NCI-H1105 (cell line): ENCODE measurements at regions not wholly inside any gene's neighbourhood (a gene's known extent, or its start where the extent isn't known, plus 50 kb on each side); places are given as distances from the start of the nearest gene placed in this dataset.
A peak's percentile ranks its signal among the peaks of the same experiment; 100 is the strongest.
"Not testable (repeated sequence)": the region's sequence is repeated elsewhere in the genome, so short reads cannot be mapped to it uniquely, and the experiment has no call there.

Experiments used
- DNase-seq: peaks from one replicate; lab custom pipeline; 2025; lab: John Stamatoyannopoulos, UW

DNA sequence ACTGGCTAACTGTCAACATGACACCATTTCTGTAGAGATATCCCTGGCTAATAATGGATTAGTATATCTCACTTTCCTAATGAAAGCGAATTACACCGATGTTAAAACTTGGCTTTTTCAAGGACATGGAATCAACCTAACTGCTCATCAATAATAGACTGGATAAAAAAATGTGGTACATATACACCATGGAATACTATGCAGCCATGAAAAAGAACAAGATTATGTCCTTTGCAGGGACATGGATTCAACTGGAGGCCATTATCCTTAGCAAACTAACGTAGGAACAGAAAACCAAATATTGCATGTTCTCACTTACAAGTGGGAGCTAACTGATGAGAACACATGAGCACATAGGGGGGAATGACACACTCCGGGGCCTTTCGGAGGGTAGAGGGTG, 62.6 kb downstream of the ZIC1 start:
- no peak for DNase-seq

DNA sequence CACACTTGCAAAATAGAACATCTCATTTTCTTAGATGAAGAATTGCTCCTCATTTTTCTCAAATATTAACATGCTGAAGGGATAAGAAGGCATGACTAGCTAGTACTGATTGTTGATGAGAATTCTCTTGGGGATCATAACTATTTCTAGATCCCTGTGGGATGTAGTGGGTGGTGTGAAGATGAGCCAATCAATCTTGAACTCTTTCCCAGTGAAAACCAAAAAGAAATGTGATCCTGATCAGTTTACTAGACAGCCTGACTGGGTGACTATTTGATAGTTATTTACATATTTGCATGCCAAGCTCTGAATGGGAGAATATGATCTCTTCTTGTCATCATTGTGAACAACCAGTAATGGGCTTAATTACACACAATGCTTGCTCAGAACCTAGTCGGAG, 63.7 kb downstream of the ZIC1 start:
- no peak for DNase-seq

GRCh38 chr3:147483145-147483544, 74.0 kb downstream of the ZIC1 start:
- DNase-seq, result no peak

GRCh38 chr3:147483578-147483977, 74.4 kb downstream of the ZIC1 start:
- DNase-seq, result no peak

GRCh38 chr3:147493065-147493464, 83.9 kb downstream of the ZIC1 start:
- no peak for DNase-seq

- DNase-seq, result peak; percentile 83
Observed at GRCh38 chr3:147493666-147494065, 84.5 kb downstream of the ZIC1 start.

DNA sequence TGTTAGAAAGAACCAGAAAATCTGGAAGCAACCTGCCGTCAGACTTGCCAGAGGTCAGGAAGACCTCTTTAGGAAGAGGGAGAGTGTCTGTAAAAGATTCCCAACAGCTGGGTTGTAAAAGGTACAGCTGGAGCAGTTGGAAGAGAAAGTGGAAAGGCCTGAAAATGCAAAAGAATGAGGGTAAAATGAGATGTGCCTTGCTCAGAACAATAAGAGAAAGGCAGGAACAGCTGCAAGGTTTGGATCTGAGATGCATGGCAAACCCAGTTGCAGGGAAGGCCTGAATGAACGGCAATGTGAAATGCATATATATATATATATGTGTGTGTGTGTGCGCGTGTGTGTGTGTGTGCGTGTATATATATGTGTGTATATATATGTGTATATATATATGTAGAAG, 88.1 kb downstream of the ZIC1 start:
- DNase-seq, result no peak

- DNase-seq, result no peak
Observed at GRCh38 chr3:147507638-147508286, 98.6 kb downstream of the ZIC1 start.

DNA sequence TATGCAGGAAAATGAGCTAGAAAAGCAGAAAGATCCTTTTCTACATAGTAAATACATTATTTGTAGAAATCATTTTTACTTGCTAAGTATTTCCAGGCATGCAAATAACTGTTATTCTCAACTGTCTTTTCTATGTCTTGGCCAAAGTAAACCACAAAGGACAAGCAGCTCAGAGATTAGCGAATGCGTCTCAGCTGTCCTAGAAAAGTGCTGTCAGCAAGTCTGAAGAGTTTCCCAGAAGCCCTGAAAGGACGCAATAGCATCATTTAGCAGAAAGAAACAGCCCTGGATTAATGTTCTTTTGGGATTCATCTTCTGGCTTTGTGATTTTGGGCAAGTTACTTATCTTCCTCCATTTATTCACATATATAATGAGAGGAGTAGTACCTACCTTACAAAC, 100.3 kb downstream of the ZIC1 start:
- no peak for DNase-seq

DNA sequence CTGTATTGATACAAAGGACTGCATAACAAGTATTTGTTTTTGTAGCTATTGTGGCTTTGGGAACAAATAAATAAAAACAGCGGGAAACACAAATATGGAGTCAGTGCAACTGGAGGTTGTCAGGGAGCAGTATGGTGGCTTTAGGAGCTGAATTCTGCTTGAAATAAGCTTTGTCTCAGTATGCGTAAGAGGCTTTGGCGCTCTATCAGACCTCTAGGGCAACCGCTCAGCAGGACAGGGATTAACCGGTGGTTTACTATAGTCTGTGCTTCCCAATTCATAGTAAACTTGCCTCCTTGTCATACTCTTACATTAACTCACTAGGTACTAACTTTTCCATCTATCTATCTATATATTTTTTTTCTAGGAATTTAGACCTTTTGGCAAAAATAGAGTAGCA, 104.6 kb downstream of the ZIC1 start:
- no peak for DNase-seq

DNA sequence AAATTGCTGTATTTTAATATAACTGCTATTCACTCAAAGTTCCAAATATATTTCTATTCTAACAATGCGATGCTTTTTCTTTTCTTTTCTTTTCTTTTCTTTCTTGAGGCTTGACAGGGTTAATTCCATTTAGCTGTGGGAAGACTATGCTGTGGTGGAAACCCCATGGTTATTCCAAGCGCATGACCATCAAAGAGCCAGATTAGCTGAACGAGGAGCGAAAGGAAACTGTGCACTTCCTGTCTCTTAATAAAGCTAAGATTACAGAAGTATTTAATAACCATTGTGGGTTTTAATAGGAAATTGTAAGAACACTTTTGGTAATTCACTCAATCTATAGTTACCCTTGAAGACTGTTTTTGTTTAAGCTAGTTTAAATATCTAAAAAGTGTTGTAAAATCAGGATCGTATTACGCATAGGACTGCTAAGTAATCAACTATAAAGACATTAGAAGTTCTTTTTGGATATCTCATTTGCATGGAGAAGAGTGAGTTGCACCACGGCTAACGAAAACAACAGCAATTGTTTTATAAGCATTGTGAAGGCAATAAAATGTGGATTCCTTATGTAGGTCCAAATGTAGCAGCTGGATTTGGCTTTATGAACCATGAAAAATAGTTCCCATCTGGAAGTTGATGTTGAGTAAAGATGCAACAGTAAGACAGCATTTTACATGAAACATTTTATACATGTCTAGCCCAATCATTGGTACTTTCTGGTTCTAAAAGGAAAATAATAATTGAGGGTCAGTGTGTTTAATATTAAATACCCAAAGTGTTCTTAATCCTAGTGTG, 105.4 kb downstream of the ZIC1 start:
- no peak for DNase-seq

- DNase-seq, result no peak
Observed at GRCh38 chr3:147518465-147518864, 109.3 kb downstream of the ZIC1 start.

DNA sequence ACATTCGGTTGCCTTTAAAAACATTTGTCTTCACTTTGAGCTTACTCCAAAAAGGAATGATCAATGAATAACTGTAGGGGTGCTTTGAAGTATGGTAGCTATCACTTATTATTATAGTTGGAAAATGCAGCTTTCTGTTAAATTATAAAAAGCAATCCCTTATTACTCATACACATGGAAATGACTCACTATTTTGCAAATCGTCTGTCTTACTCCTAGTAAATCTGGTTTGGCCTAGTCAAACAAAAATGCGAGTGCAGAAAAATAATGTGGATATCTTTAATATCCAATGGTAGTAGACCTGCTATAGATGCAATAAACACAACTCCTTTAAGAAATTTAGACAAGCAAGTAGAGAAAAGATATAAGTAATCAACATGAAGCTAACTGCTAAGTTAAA, 112.5 kb downstream of the ZIC1 start:
- DNase-seq, result no peak

- DNase-seq, result not testable (repeated sequence)
Observed at GRCh38 chr3:147522780-147523179, 113.6 kb downstream of the ZIC1 start.

DNA sequence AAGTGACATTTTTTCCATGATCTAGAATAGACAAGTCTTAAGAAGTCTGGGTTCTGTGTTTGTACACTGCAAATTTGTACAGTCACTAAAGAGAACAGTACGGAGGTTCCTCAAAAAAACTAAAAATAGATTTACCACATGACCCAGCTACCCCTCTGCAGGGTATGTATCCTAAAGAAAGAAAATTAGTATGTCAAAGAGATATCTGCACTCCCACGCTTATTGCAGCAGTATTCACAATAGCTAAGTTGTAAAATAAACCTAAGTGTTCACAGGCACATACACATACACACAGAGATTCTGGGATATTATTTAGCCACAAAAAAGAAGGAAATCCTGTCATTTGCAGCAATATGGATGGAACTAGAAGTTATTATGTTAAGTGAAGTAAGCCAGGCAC, 120.4 kb downstream of the ZIC1 start:
- no peak for DNase-seq

DNA sequence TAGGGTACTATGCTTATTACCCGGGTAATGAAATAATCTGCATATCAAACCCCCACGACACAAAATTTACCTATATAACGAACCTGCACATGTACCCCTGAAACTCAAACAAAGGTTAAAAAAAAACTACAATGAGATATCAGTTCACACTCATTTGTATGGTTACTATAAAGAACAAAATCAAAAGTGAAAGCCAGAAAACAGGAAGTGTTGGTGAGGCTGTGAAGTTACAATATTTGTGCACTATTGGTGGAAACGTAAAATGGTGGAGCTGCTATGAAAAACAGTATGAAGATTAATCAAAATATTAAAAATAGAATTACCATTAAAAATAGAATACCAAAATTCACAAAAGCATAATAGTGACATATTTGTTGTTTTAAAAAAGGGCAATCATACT, 128.9 kb downstream of the ZIC1 start:
- no peak for DNase-seq

DNA sequence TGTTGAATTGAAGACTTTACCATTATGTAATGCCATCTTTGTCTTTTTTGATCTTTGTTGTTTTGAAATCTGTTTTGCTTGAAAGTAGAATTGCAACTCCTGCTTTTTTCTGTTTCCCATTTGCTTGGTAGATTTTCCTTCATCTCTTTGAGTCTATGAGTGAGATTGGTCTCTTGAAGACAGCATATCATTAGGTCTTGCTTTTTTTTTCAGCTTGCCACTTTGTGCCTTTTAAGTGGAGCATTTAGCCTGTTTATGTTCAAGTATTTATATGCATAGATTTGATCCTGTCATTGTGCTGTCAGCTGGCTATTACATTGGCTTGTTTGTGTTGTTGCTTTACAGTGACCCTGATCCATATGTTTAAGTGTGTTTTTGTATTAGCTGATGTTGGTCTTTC, 131.8 kb downstream of the ZIC1 start:
- no peak for DNase-seq

DNA sequence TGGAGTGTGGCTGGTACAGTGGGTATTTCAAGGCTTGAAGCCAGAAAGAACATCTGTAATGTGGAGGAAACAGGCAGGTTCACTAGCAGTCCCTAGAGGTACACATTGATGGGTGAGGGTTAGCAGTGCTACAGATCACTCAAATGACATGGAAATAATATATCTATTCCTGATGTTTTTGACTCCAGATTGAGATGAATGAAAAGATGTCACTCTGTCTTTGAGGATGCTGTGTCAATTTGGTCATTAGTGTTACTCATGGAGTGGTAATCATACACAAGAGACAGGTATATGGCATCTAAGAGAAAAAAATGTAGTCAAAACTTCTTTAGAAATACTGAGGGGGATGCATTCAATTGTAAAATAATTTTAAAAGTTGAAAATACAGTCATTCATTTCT, 135.1 kb downstream of the ZIC1 start:
- DNase-seq, result no peak

- no peak for DNase-seq
Observed at GRCh38 chr3:147551491-147551890, 142.3 kb downstream of the ZIC1 start.

GRCh38 chr3:147554332-147554731, 145.2 kb downstream of the ZIC1 start:
- peak; percentile 16 for DNase-seq

DNA sequence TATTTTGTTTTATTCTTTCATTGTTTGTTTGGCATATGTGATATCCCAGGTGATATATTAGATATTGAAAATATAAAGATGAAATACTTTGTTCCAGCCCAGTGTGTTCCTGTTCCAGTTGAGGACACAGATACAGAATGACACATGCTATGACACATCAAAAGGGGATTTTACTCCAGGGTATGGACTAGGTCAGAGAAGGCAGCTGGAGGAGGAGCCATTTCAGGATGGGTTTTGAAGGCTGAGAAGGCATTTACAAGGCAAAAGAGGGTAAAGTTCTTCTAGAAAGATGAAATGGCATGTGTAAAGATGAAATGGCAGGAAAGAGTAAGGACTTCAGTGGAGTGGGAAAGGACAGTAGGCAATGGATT, 163.8 kb downstream of the ZIC1 start:
- DNase-seq, result no peak

DNA sequence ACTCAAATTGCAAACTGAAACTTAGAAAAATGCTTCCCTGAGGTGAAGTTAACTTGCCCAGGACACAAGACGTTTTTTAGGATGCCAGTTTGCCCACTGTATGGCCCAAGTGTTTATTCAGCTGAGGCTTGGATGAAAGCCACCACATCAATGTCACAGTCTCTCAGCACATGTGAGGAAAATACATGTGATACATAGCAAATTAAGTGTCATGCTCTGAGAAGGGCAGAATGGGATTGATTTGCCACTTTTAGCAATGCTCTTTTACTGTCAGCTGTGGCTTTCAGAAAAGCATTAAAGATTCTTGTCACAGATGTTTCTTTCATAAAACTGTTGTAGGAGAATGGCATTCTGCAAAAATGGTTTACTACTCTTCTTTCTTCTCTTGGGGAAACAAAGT, 165.5 kb downstream of the ZIC1 start:
- peak; percentile 12 for DNase-seq

GRCh38 chr3:147575391-147575790, 166.2 kb downstream of the ZIC1 start:
- no peak for DNase-seq

- no peak for DNase-seq
Observed at GRCh38 chr3:147582642-147583041, 173.5 kb downstream of the ZIC1 start.
